PC-9 (cell line): ENCODE measurements at regions not wholly inside any gene's neighbourhood (a gene's known extent, or its start where the extent isn't known, plus 50 kb on each side); places are given as distances from the start of the nearest gene placed in this dataset.

Source experiments
- BruUV-seq: library from RNA; stranded (reverse); fragments of 400-500 nt; replicated peaks from 2 replicates; lab custom pipeline; 2021; lab: Mats Ljungman, UMichigan
- CTCF ChIA-PET: fragments of 300-600 bp; sonication (Branson Sonifier 250); formaldehyde crosslinking; loops from one replicate; lab custom pipeline; 2022; ENCODE audit warnings: antibody characterized with exemption; lab: Charles Lee
- POLR2A ChIA-PET: fragments of 300-600 bp; sonication (Branson Sonifier 250); formaldehyde crosslinking; loops from one replicate; lab custom pipeline; 2022; ENCODE audit warnings: antibody characterized with exemption; ENCODE audit not compliant: unreplicated experiment; lab: Charles Lee
- DNase-seq, 2 experiments: peaks; one replicate each; pipeline versions ENCODE4 v3.0.0 to v3.0.0-alpha.2; 2015 to 2022; ENCODE audit warnings: mixed read lengths in 1 of 2
- H2AFZ ChIP-seq: fragments of 200-600 bp; sonication (generic); 2 replicates; pipeline ENCODE4 v1.8.1; 2017; ENCODE audit warnings: antibody characterized with exemption
- H3F3A ChIP-seq: fragments of 200-600 bp; sonication (generic); 2 replicates; pipeline ENCODE4 v1.8.1; 2017; ENCODE audit warnings: antibody characterized with exemption, mild to moderate bottlenecking, low read depth; ENCODE audit not compliant: insufficient read depth
- H3K27ac ChIP-seq: fragments of 200-600 bp; sonication (generic); 2 replicates; pipeline ENCODE4 v1.6.1; 2016; ENCODE audit warnings: mixed run types
- H3K27me3 ChIP-seq: fragments of 200-600 bp; sonication (generic); 2 replicates; pipeline ENCODE4 v1.6.1; 2016; ENCODE audit warnings: low read depth, mixed run types; ENCODE audit not compliant: insufficient read depth
- H3K36me3 ChIP-seq: fragments of 200-600 bp; sonication (generic); 2 replicates; pipeline ENCODE4 v1.6.1; 2016; ENCODE audit warnings: low read depth, mixed run types
- H3K4me1 ChIP-seq: fragments of 200-600 bp; sonication (generic); replicated peaks from 2 replicates; pipeline ENCODE4 v1.6.1; 2016; ENCODE audit warnings: mixed run types; ENCODE audit not compliant: insufficient read depth
- H3K4me2 ChIP-seq: fragments of 200-600 bp; sonication (generic); 2 replicates; pipeline ENCODE4 v1.6.1; 2017; ENCODE audit warnings: mixed run types
- H3K4me3 ChIP-seq: fragments of 200-600 bp; sonication (generic); 2 replicates; pipeline ENCODE4 v1.6.1; 2016; ENCODE audit warnings: mixed run types
- H3K79me2 ChIP-seq: fragments of 200-600 bp; sonication (generic); 2 replicates; pipeline ENCODE4 v1.6.1; 2017; ENCODE audit warnings: low read depth, mixed run types
- H3K9me2 ChIP-seq: fragments of 200-600 bp; sonication (generic); 2 replicates; pipeline ENCODE4 v1.8.1; 2017; ENCODE audit warnings: mild to moderate bottlenecking; ENCODE audit not compliant: insufficient read depth
- H3K9me3 ChIP-seq: fragments of 200-600 bp; sonication (generic); 2 replicates; pipeline ENCODE4 v1.8.1; 2016; ENCODE audit warnings: low read depth; ENCODE audit not compliant: insufficient read depth
- H4K20me1 ChIP-seq: fragments of 200-600 bp; sonication (generic); 2 replicates; pipeline ENCODE4 v1.8.1; 2017; ENCODE audit not compliant: insufficient read depth
- CTCF ChIP-seq: fragments of 200-600 bp; sonication (generic); conservative IDR thresholded peaks from 2 replicates; pipeline ENCODE4 v1.6.1; 2017; ENCODE audit warnings: mixed run types, antibody characterized with exemption, mild to moderate bottlenecking, moderate library complexity
- EZH2 ChIP-seq: fragments of 200-600 bp; sonication (generic); IDR thresholded peaks from 2 replicates; pipeline ENCODE4 v1.8.0; 2017; ENCODE audit warnings: antibody characterized with exemption, low read depth
- intact Hi-C: fragments of 100-400 bp; cut with micrococcal nuclease; formaldehyde crosslinking; loops from one replicate; pipeline ENCODE4 v1.10.0; 2022; ENCODE audit not compliant: unreplicated experiment

GRCh38 chr2:8225266-8225665, 456.6 kb upstream of the ID2 start:
- BruUV-seq = no TSS peak
- Histone ChIP-seq H3K79me2 (no peaks in the 10 kb centered on the region), H3F3A (no peaks in the 10 kb centered on the region), H3K36me3 (no peaks in the 10 kb centered on the region), H4K20me1 (no peaks in the 10 kb centered on the region), H3K9me3 (no peaks in the 10 kb centered on the region), H3K9me2 (no peaks in the 10 kb centered on the region), H3K4me1 (no peaks in the 10 kb centered on the region), H3K4me3 (no peak overlapping the region), H3K27ac (no peak overlapping the region), H3K27me3 (peaks cover 76% of the 10 kb centered on the region), H2AFZ (no peak overlapping the region), H3K4me2 (no peak overlapping the region)
- ChIA-PET CTCF (no interaction called here), POLR2A (no interaction called here)
- DNase-seq = no peak
- intact Hi-C loops = no loop called here
- TF ChIP-seq CTCF (no peak), EZH2 (no peak)

- Histone ChIP-seq H3K27ac (no peak overlapping the region), H3K4me3 (no peak overlapping the region), H3K9me2 (no peaks in the 10 kb centered on the region), H4K20me1 (no peaks in the 10 kb centered on the region), H3K4me1 (no peaks in the 10 kb centered on the region), H3K4me2 (no peak overlapping the region), H3K79me2 (no peaks in the 10 kb centered on the region), H3K9me3 (no peaks in the 10 kb centered on the region), H3K36me3 (no peaks in the 10 kb centered on the region), H3F3A (no peaks in the 10 kb centered on the region), H3K27me3 (peaks cover 72% of the 10 kb centered on the region), H2AFZ (no peak overlapping the region)
- intact Hi-C loops = no loop called here
- no peak for DNase-seq
- TF ChIP-seq EZH2 = no peak
- no peak for TF ChIP-seq CTCF
- no TSS peak for BruUV-seq
- ChIA-PET POLR2A (no interaction called here), CTCF (no interaction called here)
These were observed 456.1 kb upstream of the ID2 start for GRCh38 chr2:8225798-8226197.

GRCh38 chr2:8229546-8229986, 452.3 kb upstream of the ID2 start:
- POLR2A ChIA-PET = no interaction called here
- H3K9me2 ChIP-seq = no peaks in the 10 kb centered on the region
- intact Hi-C loops = no loop called here
- no peak overlapping the region for H3K4me3 ChIP-seq
- CTCF ChIA-PET = no interaction called here
- H3K27me3 ChIP-seq = peaks cover 36% of the 10 kb centered on the region
- no peaks in the 10 kb centered on the region for H3K36me3 ChIP-seq
- no peak overlapping the region for H3K27ac ChIP-seq
- H3K4me1 ChIP-seq = no peaks in the 10 kb centered on the region
- DNase-seq = no peak
- H4K20me1 ChIP-seq = no peaks in the 10 kb centered on the region
- no peak for TF ChIP-seq CTCF
- TF ChIP-seq EZH2 = no peak
- H3F3A ChIP-seq = no peaks in the 10 kb centered on the region
- H2AFZ ChIP-seq = no peak overlapping the region
- BruUV-seq = no TSS peak
- H3K4me2 ChIP-seq = peak overlapping the region; percentile 29; the same call in 1 of the 2 replicates
- H3K9me3 ChIP-seq = no peaks in the 10 kb centered on the region
- H3K79me2 ChIP-seq = no peaks in the 10 kb centered on the region
